Muscle of arm (tissue), 1 donor: ENCODE measurements at regions not wholly inside any gene's neighbourhood (a gene's known extent, or its start where the extent isn't known, plus 50 kb on each side); places are given as distances from the start of the nearest gene placed in this dataset.
"Not testable (repeated sequence)": the region's sequence is repeated elsewhere in the genome, so short reads cannot be mapped to it uniquely, and the experiment has no call there.

Source experiments
- DNase-seq: peaks from one replicate; pipeline ENCODE4 v3.0.0-alpha.2; 2013

DNA sequence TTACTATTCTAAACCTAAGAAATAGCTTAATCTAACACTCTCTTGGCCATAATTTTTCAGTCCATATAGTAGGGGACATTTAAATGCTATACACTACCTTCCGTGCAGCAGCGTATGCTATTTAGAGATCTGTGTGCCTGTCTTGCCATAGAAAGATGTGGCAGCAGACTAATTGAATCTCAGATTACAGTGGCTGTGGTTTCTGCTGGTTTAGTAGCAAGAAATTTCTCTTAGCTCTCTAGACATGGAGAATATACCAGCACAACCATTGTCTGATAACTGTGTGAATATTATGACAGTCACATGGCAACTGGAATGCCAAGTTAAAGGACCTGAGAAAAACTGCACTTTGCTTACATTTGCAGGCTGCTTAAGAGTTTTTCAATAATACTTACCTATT, 672.4 kb upstream of the MIR17HG start:
- no peak for DNase-seq

DNA sequence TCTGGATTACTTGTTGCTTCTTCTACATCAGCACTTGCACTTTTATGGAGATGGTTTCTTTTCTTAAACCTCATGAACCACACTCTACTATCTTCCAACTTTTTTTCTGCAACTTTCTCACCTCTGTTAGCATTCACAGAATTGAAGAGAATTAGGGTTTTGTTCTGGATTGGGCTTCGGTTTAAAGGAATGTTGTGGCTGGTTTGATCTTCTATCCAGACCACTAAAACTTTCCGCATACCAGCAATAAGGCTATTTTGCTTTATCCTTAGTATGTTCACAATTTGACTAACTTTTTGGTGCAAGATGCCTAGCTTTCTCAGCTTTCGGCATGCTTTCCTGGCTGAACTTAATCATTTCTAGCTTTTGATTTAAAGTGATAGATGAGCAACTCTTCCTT, 666.7 kb upstream of the MIR17HG start:
- DNase-seq = no peak

DNA sequence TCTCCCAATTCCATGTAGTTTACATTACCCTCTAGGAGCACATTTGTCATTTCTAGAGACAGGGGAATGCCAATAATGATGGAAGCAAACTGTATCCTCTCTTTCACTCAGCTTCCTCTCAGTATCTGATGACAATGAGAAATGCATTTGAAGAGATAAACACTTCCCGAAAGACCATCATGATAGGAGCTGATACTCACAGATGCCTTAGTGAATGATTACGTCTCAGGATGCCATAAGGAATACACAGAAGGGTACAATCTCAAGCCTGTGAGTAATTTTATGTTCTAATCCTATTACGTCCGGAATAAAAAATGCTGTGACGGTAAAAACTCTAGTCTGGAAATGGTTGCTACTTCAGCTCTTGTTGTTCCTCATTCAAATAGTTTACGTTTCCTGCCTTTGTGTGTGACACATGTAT, 663.8 kb upstream of the MIR17HG start:
- DNase-seq = no peak

DNA sequence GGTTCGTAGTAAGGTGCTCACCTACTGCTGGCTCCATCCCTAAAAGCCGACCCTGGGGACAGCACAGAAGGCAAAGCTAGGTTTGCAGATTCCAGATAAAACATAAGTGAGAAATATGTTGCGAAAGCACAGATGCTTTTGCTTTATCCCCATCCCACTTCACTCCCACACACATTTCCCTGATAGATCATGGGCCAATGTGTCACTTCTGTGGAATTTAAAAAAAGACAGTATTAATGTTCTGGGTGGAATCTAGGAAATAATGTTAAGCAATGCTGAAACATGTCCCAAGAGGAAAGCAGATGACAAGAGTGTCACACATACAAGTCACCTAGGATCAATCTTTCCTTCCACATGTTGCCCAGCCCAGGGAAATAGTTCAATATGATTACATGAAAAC, 661.0 kb upstream of the MIR17HG start:
- no peak for DNase-seq

DNA sequence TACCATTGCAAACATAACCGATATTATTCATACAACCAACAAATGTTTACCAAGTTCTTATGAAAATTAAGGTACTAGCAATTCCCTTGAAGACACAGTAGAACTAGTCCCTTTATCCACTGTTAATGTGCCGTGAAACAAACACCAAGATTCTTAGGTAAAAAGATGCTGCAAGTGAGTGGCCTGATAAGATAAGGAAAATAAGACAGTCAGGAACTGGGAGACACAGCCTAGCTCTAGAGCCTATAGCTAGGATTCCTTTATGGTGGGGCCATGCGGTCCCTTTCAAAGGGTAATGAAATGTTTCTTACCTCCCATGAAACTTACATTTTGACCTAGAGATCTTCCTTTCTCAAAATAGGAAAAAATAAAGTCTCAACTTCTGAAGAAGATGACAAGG, 658.4 kb upstream of the MIR17HG start:
- DNase-seq = no peak

DNA sequence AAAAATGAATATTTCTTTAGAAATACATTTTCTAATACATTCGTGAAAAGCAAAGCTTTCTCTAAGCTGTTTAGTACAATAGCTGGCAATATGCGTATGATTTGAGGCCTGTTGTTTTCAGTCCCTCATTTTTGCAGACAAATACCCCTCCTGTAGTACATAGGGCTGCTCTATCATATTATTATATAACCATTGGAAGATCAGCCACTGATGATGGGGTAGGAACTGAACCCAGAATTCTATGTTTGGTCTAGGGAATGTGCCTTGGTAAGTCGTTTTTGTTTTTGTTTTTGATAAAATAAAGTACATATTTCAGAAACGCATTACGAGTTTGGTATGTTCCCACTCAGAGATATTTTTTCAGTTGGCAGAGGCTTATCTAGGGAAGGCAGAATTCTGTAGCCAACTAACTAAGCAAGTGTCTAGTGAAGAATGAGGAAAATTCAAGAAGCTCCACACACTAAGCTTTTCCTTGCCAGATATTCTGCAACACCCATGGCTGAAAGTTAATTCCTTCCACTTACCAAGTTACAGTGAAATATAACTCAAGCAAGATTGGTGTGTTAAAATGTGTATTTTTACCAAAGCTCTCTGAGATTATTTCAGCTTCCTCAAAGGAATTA, 656.9 kb upstream of the MIR17HG start:
- no peak for DNase-seq

DNA sequence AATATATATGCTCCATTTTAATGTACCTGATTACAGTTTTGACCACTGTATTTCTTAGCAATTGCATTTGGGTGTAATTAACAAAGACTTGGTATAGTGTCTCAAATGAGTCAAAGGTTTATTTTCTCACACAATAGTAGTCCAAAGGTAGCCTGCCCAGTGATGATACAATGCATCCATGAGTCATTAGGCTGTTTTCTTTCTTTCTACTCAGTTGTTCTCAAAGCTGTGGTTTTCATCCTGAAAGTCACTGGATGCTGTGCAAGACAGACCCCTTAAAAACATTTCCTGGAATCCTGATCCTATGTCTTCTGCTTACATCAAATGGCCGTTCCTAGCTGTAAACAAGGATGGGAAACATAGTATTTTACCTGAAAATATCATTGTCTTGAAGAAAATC, 651.2 kb upstream of the MIR17HG start:
- DNase-seq = no peak

DNA sequence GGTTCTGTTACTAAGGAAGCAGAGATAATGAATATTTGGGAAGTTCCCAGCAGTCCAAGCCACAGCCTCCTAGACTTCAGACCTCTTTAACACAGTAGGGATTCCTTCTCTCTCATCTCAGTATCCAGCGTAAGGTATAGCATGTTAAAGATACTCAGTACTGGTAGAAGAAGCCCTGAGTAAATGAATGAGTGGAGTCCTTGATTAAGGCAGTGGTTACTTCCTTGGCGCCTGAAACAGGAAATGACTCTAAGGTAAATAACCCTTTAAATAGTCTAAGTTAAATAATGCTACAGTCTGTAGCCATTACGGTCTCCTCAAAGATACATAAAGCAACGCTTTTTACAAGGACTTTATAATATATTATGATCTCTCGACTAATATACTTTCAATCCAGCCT, 650.8 kb upstream of the MIR17HG start:
- DNase-seq = no peak

DNA sequence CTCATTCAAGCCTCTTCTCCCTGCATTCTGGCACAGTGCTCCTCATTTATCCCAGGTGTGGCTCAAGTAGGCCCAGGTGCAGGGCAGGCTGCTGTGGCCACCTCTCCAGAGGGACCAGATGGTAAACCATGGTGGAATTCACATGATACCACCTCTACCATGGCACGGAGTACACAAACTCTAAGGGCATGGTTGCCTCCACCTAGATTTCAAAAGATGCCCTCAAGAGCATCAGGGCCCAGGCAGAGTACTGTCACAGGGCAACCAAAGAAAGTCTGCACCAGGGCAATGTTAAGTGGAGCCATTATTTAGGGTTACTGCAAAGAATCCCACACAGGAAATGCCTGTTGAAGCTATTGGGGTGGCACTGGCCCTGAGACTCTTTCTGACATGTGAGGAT, 647.1 kb upstream of the MIR17HG start:
- DNase-seq = no peak

DNA sequence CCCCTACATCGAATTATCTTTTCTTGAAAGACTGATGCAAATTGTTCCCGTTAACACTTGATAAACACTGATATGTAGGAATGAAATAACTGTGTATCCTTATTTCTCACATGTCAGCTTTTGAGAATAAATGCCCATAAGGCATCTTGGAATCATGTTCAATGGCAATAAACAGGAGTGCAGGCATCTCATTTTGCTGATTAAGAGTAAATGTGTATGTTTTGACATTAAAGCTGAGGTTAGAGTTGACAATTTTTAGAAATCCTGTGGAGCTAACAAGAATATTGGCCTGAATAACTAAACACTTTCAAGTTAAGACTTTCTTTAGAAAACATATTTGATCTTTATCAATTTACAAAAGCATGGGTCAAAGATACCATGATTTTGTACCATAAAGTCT, 646.2 kb upstream of the MIR17HG start:
- no peak for DNase-seq

DNA sequence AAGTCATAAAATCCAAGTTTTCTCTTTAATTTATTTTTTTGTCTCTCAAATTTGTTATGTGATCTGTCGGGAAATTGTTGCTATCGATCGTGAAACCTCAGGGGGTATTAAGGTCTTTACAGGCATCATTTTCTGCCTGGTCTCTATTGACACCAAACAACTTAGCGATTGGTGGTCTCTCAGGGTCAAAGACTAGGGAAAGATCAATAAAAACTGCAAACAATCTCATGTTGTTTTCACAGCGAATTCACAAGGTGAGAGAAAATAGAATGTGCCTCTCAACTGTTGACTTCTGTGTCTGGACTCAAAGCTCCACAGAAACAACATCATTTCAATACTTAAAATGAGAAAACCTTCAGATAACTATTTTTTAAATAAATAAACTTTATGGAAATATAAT, 645.4 kb upstream of the MIR17HG start:
- DNase-seq = no peak

DNA sequence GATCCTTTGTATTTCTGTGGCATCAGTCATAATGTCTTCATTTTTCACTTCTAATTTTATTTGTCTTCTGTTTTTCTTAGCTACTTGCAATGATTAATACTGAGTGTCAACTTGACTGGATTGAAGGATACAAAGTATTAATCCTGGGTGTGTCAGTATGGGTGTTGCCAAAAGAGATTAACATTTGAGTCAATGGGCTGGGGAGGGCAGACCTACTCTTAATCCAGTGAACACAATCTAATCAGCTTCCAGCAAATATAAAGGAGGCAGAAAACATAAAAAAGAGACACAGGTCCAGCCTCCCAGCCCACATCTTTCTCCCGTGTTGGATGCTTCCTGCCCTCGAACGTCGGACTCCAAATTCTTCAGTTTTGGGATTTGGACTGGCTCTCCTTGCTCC, 640.9 kb upstream of the MIR17HG start:
- DNase-seq = no peak

DNA sequence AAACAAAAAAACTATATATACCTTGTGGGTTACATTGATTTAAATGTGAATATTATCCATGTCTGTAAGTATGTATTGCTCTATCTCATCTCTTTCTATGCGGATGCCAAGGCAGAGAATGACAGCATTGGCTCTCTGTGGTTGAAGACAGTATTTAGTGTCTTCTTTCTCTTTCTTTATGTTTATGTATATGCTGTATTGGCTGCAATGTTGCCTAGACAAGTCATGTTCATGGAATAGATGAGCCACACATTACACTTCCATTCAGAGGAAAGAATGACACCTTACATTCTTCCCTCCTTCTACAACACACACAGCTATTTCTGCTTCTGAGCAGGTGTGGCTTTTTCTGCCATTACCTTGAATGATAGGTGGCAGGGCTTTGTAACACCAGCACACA, 639.4 kb upstream of the MIR17HG start:
- DNase-seq = no peak

DNA sequence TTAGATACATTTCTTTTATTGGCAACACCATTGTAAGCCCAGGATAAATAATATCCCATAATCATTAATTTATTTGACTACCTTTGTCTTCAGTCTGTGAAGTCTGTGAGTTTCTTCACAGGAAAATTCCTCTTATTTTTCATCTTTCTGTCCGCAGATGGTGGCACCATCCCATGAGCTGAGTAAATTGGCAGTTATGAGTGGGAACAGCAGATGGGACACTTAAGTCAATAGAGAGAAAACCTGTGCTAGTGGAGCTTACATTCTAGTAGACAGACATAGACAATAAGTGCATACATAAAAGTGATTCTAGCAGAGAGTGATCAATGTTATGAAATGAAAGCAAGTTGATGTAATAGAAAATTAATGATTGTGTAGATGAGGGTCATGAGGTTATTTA, 638.2 kb upstream of the MIR17HG start:
- DNase-seq = no peak

DNA sequence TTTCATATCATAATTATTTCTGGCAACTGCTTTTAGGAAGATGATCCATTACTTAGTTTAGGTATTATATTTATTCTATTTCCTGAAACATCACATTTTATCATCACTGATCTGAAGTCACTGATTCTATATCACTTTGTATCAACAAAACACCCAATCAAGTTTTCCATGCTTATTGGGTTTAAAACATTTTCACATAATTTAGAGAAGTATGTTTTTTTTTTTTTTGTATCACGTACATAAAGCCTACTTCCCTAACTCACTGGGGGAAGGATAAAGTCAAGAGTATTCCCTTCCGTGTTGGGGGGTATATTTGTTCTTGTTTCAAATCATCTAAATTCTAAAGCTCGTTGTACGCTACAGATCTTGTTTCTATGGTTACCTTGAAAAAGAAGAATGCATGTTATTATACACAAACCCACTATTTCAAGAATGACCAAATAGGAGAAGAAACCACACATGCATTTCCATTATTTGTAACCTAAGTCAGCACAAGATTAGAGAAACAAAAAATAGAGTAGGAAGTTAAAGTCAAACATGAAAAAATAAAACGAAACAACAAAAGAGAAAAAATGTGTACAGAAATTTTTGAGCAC, 637.2 kb upstream of the MIR17HG start:
- DNase-seq = no peak

DNA sequence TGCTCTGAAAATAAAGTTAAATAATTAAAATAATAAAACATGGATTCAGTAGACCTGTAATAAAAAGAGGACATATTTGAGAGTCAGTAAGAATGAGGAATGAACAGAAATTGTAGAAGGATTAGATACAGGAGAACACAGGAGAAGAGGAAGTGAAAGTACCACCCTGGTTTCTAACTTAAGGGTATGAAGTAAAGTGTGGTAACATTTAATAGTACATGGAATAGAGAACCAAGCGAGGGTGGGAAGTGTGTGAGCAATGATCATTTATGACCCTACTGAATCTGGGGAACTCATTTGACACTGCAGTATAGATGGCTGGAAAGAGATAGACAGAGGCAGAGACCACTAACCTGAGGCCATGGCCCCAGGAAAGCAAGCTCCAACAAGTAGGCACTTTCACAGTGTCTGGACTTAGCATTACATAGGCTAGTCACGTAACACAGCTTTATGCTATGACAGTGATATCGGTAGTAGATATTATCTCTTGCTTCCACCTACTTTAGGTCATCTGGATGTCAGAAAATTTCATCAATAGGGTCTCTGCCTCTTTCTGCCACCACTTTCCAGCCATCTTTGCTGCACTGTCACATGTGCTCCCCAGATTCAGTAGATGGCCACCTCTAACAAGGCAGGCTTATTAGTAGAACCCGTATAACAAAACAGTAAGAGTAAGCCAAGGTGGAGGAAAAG, 633.9 kb upstream of the MIR17HG start:
- DNase-seq = no peak

DNA sequence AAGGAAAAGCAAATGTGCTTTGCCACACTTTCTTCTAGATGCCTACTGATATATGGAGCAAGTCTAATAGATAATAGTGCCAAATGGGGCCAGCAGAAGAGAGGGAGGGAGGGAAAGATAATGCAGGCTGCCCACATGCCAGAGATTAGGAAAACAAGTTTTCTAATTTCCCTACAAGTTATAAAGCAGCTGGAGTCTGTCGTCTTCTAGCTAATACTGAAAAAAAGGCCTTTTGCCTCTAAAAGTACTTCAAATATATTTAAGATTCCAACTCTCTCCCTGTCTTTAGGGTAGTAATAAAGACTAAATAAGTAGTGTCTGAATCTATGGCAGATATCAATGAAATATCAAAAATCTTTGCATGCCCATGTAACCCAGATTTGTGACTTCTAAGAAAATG, 632.0 kb upstream of the MIR17HG start:
- DNase-seq = no peak

DNA sequence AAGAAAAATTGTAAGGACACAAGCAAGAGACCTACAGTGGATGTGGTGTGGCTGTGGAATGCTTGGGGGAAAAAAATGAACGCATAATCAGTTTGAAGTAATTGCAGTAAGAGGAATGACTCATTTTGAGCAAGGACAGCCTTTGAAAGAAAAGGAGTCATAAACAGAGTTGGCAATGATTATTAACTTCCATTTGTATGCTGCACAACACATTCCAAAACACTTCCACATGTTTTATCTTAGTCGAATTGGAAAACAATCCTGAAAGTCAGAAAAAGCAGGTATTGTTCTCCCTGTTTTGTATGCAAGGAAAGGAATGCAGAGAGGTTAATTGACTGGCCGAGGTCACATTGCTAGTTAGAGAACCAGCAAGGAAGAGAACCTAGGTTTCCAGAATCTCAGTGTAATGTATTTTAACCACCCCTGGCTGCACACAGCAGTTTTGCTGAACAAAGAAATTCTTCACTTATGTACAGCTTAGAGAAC, 630.0 kb upstream of the MIR17HG start:
- DNase-seq = no peak

DNA sequence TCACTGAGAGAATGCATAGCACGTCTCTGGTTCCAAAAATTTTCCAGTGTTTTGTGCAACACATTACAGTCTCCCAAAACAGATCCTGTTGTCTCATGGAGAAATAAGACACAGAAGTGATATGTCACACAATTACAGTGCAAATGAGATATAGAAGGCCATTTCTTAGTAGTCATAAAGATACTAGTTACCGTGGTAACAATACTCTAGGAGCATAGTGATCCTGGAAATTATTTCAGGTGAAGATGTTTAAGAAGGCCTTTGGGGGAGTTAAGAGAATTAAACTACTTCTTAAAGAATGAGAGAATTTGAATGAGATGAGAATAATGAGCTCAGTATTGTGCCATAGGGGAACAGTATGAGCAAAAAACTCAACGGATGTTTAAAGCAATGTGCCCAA, 628.0 kb upstream of the MIR17HG start:
- no peak for DNase-seq

DNA sequence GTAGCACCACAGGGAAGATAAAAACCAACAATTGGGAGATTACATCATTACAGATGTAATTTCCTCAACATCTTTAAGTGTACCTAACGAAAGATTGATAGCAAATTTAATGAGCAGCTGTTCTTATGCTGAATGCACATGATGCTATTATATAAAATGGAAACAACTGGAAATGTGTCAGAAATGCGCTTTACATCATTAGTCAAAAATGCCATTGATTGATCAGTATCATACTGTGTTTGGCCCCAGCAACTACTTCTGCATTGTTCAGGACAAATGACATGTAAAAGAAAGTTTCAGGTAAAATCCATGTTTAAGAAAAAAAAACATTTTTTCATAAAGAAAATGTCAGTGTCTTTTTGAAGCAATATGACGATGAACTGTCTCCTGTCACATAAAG, 625.5 kb upstream of the MIR17HG start:
- DNase-seq = no peak

DNA sequence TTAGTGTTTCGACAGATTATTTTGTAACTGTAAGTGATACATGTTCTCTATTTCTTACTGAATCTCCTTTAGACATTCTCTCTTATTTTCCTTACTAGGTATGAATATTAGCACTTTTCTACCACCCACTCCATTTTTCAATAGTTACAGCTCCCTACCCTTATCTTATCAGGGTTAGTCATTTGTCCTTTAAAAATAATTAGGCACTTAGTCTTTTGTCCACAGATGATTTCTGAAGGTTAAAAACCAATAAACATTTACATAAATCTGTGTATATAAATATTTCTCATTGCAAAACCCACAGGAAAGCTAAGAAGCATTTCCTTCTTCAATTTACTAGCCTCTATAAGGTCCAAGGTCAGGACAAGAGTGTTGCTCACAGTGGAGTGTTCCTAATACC, 624.1 kb upstream of the MIR17HG start:
- no peak for DNase-seq

DNA sequence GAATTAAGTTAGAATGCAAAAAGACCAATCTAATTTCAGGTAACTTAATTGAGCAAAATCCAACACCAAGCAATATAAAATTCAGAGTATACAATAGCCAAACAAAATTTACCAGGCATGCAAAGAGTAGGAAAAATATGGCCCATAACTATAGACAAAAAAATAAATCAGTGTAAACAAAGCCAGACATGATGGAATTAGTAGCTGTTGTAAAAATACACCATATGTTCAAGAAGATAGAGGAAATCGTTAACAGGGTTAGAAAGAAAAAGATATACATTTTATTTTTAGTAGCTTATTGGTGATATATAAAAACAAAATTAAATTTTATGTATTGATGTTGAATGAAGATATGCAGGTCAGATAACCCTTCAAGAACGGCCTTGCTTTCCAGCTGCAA, 621.1 kb upstream of the MIR17HG start:
- no peak for DNase-seq

DNA sequence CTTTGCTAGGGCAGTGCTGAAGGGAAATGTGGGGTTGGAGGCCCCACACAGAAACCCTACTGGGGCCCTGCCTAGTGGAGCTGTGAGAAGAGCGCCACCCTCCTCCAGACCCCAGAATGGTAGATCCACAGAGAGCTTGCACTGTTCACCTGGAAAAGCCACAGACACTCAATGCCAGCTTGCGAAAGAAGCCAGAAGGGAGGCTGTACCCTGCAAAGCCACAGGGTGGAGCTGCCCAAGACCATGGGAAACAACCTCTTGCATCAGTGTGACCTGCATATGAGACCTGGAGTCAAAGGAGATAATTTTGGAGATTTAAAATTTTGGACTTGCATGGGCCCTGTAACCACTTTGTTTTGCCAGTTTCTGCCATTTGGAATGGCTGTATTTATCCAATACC, 615.4 kb upstream of the MIR17HG start:
- DNase-seq = no peak

DNA sequence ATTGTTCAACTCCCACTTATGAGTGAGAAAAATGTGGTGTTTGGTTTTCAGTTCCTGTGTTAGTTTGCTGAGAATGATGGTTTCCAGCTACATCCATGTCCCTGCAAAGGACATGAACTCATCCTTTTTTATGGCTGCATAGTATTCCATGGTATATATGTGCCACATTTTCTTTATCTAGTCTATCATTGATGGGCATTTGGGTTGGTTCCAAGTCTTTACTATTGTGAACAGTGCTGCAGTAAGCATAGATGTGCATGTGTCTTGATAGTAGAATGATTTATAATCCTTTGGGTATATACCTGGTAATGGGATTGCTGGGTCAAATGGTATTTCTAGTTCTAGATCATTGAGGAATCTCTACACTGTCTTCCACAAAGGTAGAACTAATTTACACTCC, 613.0 kb upstream of the MIR17HG start:
- not testable (repeated sequence) for DNase-seq
